Head of caudate nucleus (tissue), 42 donors: ENCODE measurements at regions not wholly inside any gene's neighbourhood (a gene's known extent, or its start where the extent isn't known, plus 50 kb on each side); places are given as distances from the start of the nearest gene placed in this dataset.

Experiments
- DNase-seq, 42 donors: peaks; one replicate each; pipeline versions ENCODE4 v3.0.0 to v3.0.0-alpha.2; 2020 to 2021; ENCODE audit warnings: mixed read lengths in 7 of 42
- intact Hi-C: fragments of 100-400 bp; cut with DNase I; formaldehyde crosslinking; loops from one replicate; pipeline ENCODE4 v1.15.0; 2022

DNA sequence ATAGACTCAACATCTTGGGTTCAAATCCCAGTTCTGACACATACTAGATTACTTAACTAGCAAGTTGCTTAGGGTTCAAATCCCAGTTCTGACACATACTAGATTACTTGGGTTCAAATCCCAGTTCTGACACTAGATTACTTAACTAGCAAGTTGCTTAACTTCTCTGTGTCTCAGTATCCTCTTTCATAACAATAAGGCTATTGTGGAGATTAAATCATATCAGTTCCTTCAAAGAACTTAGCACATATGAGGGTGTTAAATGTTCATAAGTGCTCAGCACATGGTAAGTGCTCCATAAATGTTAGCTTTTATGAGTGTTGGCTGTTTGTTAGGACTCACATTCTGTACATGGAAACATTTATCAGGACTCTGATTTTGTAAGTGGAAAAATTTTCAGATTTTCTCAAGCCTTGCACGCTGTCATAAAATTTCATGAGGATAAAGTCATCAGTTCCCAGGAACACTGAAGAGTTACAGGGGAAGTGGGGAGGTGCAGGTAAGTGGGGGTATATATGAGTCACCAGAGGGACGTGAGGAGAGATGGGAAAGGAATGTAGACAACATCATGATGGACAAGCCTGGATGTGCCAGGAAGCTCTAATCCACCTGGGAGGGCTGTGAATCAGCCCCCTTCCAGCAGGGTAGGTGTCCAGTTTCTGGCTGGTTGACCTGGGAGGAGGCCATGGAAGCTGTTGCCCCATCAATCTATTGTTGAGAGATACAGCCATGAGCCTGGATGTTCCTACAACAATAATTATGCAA lies 532.2 kb upstream of the WWC1 start:
- DNase-seq: no peak
- intact Hi-C loops: no loop called here

- intact Hi-C loops: no loop called here
These were observed 527.7 kb upstream of the WWC1 start for GRCh38 chr5:167763772-167764171.

GRCh38 chr5:167764641-167765289 lies 526.7 kb upstream of the WWC1 start:
- no peak for DNase-seq

More at GRCh38 chr5:167763772-167764171, 527.7 kb upstream of the WWC1 start:
- DNase-seq: peak in 26 of 42 donors; percentile 15 to 77 (median 38)

DNA sequence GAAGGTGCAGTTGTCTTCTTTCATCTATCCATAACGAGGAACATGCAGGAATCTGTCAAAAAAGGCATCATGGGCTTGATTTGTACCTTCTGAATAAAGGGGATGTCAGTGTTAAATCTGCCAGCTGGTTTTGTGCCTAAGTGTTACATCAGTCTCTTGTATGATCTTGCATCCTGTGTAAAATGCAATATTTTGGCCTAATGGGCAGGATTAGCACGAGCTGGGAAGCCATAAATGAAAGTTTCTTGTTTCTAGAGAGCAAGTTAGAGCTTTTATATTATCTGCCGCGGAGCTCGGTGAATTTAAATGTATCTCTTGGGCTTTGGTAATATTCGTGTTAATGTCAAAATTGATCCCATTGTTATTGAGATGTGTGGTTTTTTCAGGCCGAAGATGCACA lies 526.1 kb upstream of the WWC1 start:
- intact Hi-C loops: no loop called here
- DNase-seq: no peak

More at GRCh38 chr5:167764641-167765289, 526.7 kb upstream of the WWC1 start:
- intact Hi-C loops: no loop called here

GRCh38 chr5:167766957-167767356 lies 524.5 kb upstream of the WWC1 start:
- no peak for DNase-seq

DNA sequence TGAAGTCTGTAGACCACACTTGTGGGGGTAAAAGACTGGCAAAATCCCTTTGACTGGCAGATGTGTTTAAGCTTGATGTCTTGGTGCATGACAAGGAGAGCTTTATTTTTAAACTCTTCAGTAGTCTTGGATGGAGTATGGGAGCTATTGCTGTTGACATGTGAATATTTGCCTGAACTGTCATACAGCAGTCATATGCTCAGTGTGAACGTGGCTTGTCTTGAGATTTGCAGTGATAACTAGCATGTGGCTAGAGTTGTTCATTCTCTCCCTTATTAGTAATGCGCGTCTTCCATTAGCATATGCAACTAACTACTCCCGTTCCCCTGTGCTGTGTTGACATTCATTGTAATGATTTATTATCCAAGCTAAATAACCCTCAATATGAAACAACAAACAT lies 523.6 kb upstream of the WWC1 start:
- intact Hi-C loops: no loop called here
- DNase-seq: no peak

More at GRCh38 chr5:167766957-167767356, 524.5 kb upstream of the WWC1 start:
- intact Hi-C loops: no loop called here

DNA sequence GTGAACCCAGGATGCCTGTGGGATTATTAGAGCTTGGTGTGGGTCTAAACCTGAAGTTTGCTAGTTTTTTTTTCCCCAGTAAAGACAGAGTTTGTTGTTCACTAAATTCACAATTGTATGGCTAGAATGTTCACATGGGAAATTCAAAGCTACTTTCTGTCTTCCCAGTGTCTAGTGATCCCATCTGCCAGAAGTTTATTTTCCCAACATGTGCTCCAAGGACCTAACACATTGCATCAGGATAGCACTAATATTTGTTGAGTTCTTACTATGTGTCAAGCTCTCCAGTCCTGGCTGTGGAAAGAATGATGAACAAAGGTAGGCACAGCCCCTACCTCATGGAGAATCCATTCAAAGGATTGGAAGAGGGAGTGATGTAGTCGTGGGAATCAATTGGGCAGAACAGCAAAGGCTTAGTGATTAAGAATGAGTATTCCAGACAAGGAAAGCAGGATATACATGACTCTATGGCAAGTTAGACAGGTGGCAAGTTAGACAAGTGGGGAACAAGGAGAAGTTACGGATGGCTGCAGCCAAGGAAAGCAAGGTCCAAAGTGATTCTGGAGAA lies 521.5 kb upstream of the WWC1 start:
- DNase-seq: no peak
- intact Hi-C loops: no loop called here

- intact Hi-C loops: no loop called here
- no peak for DNase-seq
These were observed 521.0 kb upstream of the WWC1 start for GRCh38 chr5:167770461-167770860.

DNA sequence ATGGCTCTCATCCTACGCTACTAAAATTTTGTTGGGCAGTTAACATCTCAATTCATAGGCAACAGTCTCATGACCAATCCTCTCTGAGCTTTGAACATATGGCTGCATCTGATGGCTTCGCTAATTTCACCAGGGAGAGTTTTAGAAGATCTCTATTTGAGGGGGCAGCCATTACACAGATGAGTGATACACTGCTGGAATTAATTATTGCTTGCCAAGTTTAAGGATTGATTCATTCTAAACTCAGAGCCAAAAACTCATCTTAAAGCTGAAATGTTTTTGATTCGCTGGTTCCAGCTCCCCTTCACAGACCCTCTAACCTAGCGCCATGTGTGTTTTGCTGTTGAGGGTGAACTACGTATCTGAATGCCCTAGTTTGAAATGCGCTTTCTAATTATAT lies 519.9 kb upstream of the WWC1 start:
- intact Hi-C loops: no loop called here
- DNase-seq: no peak

DNA sequence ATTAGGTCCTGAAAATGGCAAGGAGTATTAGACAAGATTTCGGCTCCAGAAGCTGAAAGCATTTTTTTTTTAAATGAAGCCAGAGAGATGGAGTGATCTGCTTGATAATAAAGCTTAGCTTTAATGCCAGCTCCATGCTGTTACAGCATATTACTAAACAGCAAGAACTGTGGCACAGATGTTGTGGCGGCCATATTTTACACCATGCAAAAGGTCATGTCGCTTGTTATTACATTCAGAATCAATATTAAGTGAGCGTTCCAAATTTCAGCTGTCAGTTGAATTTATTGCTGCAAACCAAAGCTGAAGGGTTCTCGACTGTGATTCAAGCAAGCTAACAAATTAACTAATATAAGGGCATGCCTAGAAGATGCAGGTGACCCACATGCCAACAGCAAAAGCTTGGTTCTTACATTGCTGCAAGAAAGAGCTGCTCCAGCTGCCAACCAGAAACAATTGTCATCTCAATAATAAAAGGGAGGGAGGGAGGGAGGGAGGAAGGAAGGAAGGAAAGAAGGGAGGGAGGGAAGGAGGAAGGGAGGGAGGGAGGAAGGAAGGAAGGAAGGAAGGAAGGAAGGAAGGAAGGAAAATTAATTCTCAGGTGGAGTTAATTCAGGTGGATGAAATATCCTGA lies 517.7 kb upstream of the WWC1 start:
- intact Hi-C loops: no loop called here
- DNase-seq: no peak

DNA sequence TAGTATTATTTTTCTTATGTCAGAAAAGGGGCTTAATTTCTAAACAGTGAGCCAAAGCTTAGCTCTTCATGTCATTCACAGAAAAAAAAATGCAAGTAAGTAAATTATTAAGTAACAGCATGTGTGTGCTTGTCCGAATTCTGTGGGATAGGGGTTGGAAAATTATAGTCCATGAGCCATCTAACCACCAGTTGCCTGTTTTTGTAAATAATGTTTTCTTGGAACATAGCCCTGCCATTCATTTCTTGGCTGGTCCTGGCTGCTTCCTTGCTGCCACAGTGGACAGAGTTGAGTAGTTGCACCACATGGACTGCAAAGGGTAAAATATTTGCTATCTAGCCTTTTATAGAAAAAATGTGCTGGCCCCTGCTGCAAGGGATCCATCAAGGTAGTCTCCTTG lies 513.7 kb upstream of the WWC1 start:
- intact Hi-C loops: no loop called here
- no peak for DNase-seq

- no peak for DNase-seq
- intact Hi-C loops: no loop called here
These were observed 513.2 kb upstream of the WWC1 start for GRCh38 chr5:167778228-167778627.

GRCh38 chr5:167779644-167780043 lies 511.8 kb upstream of the WWC1 start:
- no peak for DNase-seq
- intact Hi-C loops: no loop called here

- intact Hi-C loops: no loop called here
- no peak for DNase-seq
These were observed 511.3 kb upstream of the WWC1 start for GRCh38 chr5:167780177-167780576.

DNA sequence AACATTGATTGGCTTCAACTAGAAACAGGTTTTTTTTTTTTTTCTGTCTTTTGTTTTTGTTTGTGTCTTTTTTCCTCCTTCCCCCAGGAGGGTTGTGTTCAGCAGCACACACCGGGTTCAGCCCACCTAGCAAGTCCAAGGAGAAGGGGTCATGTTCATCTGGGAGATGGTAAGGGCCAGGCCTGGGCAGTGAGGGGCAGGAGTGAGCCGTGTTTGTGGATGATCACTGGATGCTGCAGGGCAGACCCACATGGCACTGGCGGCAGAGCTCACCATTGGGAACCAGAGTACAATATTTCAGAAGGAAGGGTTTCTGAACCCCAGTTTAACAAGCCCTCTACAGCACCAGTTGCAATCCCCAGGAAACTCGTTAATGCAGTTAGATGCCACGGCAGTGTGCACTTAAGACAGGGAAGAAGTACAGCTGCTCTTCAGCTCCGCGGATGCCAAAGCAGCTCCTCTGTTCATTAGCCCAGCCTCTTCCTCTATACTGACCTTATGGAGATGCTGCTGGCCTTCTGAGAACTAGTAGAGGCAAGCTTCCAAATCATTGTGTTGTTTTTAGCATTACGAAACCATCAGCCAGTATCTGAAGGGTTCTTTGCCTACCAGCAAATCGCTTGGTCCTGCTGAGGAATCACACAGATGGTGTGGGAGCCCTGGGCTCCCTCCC lies 508.2 kb upstream of the WWC1 start:
- DNase-seq: no peak
- intact Hi-C loops: no loop called here

DNA sequence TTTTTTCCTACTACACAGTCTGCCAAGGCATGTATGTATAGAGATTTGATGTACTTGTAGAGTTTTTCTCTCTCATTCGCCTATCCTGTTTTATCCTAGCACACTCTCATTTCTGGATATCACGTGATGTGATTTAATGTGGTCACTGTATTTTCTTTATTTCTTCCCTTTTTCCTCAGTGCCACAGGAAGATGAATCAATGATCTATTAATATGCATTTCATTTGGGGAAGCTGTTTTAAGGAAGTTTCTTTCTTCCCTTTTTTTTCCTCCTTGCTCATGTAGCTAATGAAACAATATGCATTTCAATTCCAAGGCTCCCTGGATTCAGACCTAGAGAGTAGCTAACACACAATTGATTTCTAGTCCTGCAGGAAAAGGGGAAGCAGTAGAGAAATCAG lies 506.3 kb upstream of the WWC1 start:
- intact Hi-C loops: no loop called here
- DNase-seq: no peak

GRCh38 chr5:167785901-167786300 lies 505.5 kb upstream of the WWC1 start:
- intact Hi-C loops: no loop called here
- no peak for DNase-seq

DNA sequence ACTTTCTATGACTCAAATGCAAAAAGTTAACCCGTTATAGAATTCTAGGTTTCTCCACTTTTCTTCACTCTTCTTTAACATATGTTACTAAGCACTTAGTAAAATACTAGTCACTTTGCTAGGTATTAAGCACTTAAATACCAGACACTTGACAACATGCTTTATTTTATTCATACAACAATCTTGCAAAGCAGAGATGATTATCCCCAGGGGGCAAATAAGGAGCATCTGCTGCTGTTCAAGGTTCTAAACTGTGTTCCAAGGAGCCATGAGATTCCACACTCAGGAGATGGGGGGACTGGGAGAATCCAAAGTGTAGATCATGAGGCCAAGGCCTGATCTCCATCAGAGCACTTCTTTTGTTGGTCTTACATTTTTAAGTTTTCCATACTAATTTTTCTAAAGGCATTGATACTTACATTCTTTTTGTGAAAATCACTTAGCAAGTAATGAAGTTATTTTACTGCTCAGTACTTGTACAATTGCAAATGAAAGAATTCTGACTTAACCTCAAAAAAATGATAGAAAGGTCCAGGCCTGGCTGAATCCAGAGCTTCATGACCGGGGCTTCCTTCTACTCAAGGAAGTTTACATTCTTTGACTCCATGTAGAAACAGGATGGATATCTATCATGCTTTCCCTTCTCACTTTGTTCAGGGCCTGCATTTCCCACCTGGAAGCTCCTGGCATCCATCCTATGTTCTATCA lies 504.4 kb upstream of the WWC1 start:
- no peak for DNase-seq
- intact Hi-C loops: no loop called here

DNA sequence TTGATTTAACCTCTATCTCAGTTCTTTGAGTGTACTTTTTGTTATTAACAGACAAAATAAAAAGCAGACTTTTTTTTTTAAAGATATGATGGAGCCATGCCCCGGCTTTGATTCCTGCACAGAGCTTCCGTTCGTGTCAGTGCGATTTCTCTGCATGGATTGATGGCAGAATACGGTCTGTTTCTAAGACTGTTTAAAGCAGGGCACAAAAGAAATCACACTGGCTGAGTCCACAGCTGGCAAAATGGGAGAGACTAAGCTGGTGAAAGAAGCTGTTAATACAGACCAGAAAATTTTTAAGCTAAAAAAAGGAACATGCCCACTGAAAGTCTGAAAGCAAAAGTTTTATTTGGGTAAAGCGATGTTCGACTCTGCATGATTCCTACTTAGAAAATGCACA lies 501.4 kb upstream of the WWC1 start:
- intact Hi-C loops: no loop called here
- DNase-seq: peak in 4 of 42 donors; percentile 17 to 25 (median 23)
